OCI-LY7 (cell line): ENCODE measurements at regions not wholly inside any gene's neighbourhood (a gene's known extent, or its start where the extent isn't known, plus 50 kb on each side); places are given as distances from the start of the nearest gene placed in this dataset.
"Not testable (repeated sequence)": the region's sequence is repeated elsewhere in the genome, so short reads cannot be mapped to it uniquely, and the experiment has no call there.

ENCODE experiments used
- BruUV-seq: library from RNA; stranded (reverse); fragments of 400-500 nt; replicated peaks from 2 replicates; lab custom pipeline; 2021; lab: Mats Ljungman, UMichigan
- CTCF ChIA-PET: fragments of 300-600 bp; sonication (Branson Sonifier 250); formaldehyde crosslinking; loops from one replicate; lab custom pipeline; 2022; ENCODE audit warnings: antibody characterized with exemption; ENCODE audit not compliant: unreplicated experiment; lab: Charles Lee
- POLR2A ChIA-PET: fragments of 300-600 bp; sonication (Branson Sonifier 250); formaldehyde crosslinking; loops from one replicate; lab custom pipeline; 2022; ENCODE audit warnings: antibody characterized with exemption; lab: Charles Lee
- DNase-seq: peaks from one replicate; pipeline ENCODE4 v3.0.0-alpha.2; 2015; ENCODE audit warnings: low spot score
- H2AFZ ChIP-seq: fragments of 200-600 bp; sonication (generic), shearing (Covaris generic); 2 replicates; pipeline ENCODE4 v1.6.1; 2014; ENCODE audit warnings: mild to moderate bottlenecking, antibody characterized with exemption, low read length, moderate library complexity
- H3K27ac ChIP-seq: fragments of 200-600 bp; sonication (generic); 2 replicates; pipeline ENCODE4 v1.5.1; 2014; ENCODE audit warnings: mixed run types, low read depth, mild to moderate bottlenecking, moderate library complexity, low read length, inconsistent platforms; ENCODE audit not compliant: poor library complexity, severe bottlenecking
- H3K36me3 ChIP-seq: fragments of 200-600 bp; sonication (generic); 2 replicates; pipeline ENCODE4 v1.6.1; 2014; ENCODE audit warnings: mild to moderate bottlenecking, antibody characterized with exemption, low read length, moderate library complexity, mixed read lengths; ENCODE audit not compliant: insufficient read depth
- H3K4me1 ChIP-seq: fragments of 200-600 bp; sonication (generic); 2 replicates; pipeline ENCODE4 v1.5.1; 2014; ENCODE audit warnings: mild to moderate bottlenecking, low read length; ENCODE audit not compliant: insufficient read depth, poor library complexity, severe bottlenecking
- H3K4me2 ChIP-seq: fragments of 200-600 bp; sonication (generic); 2 replicates; pipeline ENCODE4 v1.6.1; 2014; ENCODE audit warnings: mild to moderate bottlenecking, low read length
- H3K4me3 ChIP-seq: fragments of 200-600 bp; sonication (generic); 2 replicates; pipeline ENCODE4 v1.5.1; 2014; ENCODE audit warnings: mild to moderate bottlenecking, low read depth, low read length; ENCODE audit not compliant: poor library complexity, severe bottlenecking
- H3K79me2 ChIP-seq: fragments of 200-600 bp; sonication (generic); 2 replicates; pipeline ENCODE4 v1.6.1; 2016; ENCODE audit warnings: low read depth, mild to moderate bottlenecking, low read length, moderate library complexity, mixed read lengths; ENCODE audit not compliant: insufficient read depth
- H3K9me2 ChIP-seq: fragments of 200-600 bp; sonication (generic); 2 replicates; pipeline ENCODE4 v1.6.1; 2016; ENCODE audit warnings: mild to moderate bottlenecking, low read length, mixed read lengths; ENCODE audit not compliant: insufficient read depth
- H3K9me3 ChIP-seq: fragments of 200-600 bp; sonication (generic); 2 replicates; pipeline ENCODE4 v1.6.1; 2014; ENCODE audit warnings: mild to moderate bottlenecking, mixed run types, low read length, mixed read lengths
- H4K20me1 ChIP-seq: fragments of 200-600 bp; sonication (generic); 2 replicates; pipeline ENCODE4 v1.6.1; 2014; ENCODE audit warnings: mild to moderate bottlenecking, antibody characterized with exemption, low read length, moderate library complexity, mixed read lengths; ENCODE audit not compliant: insufficient read depth
- CTCF ChIP-seq: fragments of 200-600 bp; sonication (generic); conservative IDR thresholded peaks from 2 replicates; pipeline ENCODE4 v1.5.1; 2014; ENCODE audit warnings: mild to moderate bottlenecking, antibody characterized with exemption, low read length, moderate library complexity, mixed read lengths
- EZH2phosphoT487 ChIP-seq: fragments of 200-600 bp; sonication (generic); IDR thresholded peaks from 2 replicates; pipeline ENCODE4 v1.6.1; 2018; ENCODE audit warnings: low read depth, borderline replicate concordance, mild to moderate bottlenecking, mixed run types, antibody characterized with exemption, low read length, moderate library complexity, mixed read lengths
- intact Hi-C: fragments of 100-400 bp; cut with micrococcal nuclease; formaldehyde crosslinking; loops from one replicate; pipeline ENCODE4 v1.10.0; 2022; ENCODE audit not compliant: unreplicated experiment

DNA sequence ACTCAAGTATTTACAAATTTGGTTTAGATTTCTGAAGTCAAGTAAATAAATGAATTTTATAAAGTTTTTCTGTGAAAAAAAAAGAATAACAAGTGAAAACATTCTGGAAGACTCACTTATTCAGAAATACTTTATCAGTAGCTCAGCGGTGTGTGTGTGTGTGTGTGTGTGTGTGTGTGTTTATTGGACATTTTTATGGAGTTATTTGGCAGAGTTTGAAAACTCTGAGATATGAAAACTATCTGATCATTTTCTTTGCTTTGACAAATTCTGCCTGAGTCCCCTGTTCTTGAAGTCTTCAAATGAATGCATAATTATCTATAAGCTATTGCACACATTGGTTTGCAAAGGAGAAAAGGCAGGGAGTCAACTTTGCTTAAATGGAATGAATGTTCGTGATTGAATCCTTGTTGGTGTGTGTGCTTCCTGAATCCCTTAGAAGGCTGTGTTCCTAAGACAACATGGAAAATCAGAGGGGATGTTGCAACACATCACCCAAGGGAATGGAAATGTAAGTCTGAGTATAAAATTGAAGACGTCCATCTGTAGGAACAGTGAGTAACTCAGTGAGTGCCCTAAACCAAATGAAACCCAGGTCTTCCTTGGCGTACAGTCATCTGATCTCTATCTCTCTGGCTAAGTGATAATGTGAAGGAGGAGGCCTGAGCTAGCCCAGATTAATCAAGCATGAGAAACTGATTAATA lies 160.9 kb downstream of the REEP3 start:
- Histone ChIP-seq H3K4me2 (no peak overlapping the region), H3K9me2 (no peaks in the 10 kb centered on the region), H4K20me1 (no peaks in the 10 kb centered on the region), H3K27ac (no peak overlapping the region), H3K4me3 (no peak overlapping the region), H3K79me2 (no peaks in the 10 kb centered on the region), H3K9me3 (no peaks in the 10 kb centered on the region), H2AFZ (no peak overlapping the region), H3K4me1 (no peaks in the 10 kb centered on the region), H3K36me3 (no peaks in the 10 kb centered on the region)
- no peak for DNase-seq
- no TSS peak for BruUV-seq
- CTCF ChIA-PET = no interaction called here
- intact Hi-C loops = no loop called here
- POLR2A ChIA-PET = no interaction called here
- TF ChIP-seq CTCF (no peak), EZH2phosphoT487 (no peak)

DNA sequence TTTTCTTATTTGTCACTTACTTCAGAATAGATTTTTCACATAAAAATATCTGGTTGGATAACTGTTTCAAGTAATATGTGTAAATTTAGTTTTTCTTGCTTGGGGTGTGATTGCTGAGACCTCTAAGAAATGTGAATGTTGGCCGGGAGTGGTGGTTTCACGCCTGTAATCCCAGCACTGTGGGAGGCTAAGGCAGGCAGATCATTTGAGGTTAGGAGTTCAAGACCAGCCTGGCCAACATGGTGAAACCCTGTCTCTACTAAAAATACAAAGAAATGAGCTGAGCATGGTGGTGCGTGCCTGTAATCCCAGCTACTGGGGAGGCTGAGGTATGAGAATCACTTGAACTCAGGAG lies 161.5 kb downstream of the REEP3 start:
- H2AFZ ChIP-seq, CTCF ChIA-PET, H3K9me3 ChIP-seq, H3K4me3 ChIP-seq, BruUV-seq, H3K27ac ChIP-seq, H3K79me2 ChIP-seq, H3K9me2 ChIP-seq, H3K36me3 ChIP-seq, intact Hi-C loops, DNase-seq, H3K4me2 ChIP-seq, H3K4me1 ChIP-seq, H4K20me1 ChIP-seq: not testable (repeated sequence)
- POLR2A ChIA-PET = interaction anchor here (0.9 kb wide), 1 partner anchor 14 kb away, joined by 3 read pairs; no protein-coding TSS in a partner anchor

DNA sequence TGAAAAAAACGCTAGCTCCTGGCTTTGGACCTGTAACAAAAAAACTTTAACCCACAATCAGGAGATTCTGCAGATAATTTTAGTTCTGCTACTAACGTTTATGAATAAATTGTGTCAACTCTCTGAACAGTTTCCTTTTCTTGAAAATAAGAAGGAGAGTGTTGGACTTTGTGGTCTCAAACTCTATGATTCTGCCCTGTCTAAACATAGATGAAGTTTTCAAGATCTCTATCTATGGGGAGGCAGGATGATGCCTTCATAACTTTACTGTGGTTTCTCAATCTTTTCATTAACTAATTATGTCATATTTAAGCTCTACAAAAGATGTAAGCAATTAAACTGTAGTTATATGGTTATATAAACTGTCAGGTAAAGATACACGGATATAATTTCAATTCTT lies 162.0 kb downstream of the REEP3 start:
- Histone ChIP-seq H3K79me2 (no peaks in the 10 kb centered on the region), H3K36me3 (no peaks in the 10 kb centered on the region), H3K9me3 (no peaks in the 10 kb centered on the region), H3K9me2 (no peaks in the 10 kb centered on the region), H2AFZ (no peak overlapping the region), H3K4me3 (no peak overlapping the region), H4K20me1 (no peaks in the 10 kb centered on the region), H3K4me2 (no peak overlapping the region), H3K27ac (no peak overlapping the region), H3K4me1 (no peaks in the 10 kb centered on the region)
- intact Hi-C loops = no loop called here
- no TSS peak for BruUV-seq
- DNase-seq = no peak
- ChIA-PET CTCF (no interaction called here), POLR2A (interaction anchor here (0.7 to 0.9 kb wide), 2 partner anchors 15 to 45 kb away, joined by 3 read pairs; no protein-coding TSS in a partner anchor)
- TF ChIP-seq EZH2phosphoT487 = no peak
- no peak for TF ChIP-seq CTCF
